ENCODE measurements at regions not wholly inside any gene's neighbourhood (a gene's known extent, or its start where the extent isn't known, plus 50 kb on each side); places are given as distances from the start of the nearest gene placed in this dataset.

DNA sequence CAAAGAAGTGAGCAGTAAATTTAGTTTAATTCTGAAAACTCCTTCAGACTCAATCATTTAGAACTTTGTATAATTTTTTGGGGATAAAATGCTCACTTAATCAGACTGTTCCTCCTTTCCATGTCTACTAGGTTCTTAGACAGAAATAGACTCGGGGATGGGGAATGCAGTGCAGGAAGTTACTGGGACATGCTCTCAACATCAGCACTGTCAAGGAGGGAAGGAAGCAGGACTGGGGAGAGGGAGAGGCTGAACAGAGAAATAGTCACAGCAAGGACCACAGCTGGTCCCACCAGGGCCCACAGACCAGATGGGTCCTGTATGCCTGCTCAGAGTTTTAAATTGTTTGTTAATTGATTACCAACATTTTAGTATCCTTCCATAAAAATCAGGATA is 310.1 kb upstream of the MSX2 start:
- TF ChIP-seq, protein P1, sequence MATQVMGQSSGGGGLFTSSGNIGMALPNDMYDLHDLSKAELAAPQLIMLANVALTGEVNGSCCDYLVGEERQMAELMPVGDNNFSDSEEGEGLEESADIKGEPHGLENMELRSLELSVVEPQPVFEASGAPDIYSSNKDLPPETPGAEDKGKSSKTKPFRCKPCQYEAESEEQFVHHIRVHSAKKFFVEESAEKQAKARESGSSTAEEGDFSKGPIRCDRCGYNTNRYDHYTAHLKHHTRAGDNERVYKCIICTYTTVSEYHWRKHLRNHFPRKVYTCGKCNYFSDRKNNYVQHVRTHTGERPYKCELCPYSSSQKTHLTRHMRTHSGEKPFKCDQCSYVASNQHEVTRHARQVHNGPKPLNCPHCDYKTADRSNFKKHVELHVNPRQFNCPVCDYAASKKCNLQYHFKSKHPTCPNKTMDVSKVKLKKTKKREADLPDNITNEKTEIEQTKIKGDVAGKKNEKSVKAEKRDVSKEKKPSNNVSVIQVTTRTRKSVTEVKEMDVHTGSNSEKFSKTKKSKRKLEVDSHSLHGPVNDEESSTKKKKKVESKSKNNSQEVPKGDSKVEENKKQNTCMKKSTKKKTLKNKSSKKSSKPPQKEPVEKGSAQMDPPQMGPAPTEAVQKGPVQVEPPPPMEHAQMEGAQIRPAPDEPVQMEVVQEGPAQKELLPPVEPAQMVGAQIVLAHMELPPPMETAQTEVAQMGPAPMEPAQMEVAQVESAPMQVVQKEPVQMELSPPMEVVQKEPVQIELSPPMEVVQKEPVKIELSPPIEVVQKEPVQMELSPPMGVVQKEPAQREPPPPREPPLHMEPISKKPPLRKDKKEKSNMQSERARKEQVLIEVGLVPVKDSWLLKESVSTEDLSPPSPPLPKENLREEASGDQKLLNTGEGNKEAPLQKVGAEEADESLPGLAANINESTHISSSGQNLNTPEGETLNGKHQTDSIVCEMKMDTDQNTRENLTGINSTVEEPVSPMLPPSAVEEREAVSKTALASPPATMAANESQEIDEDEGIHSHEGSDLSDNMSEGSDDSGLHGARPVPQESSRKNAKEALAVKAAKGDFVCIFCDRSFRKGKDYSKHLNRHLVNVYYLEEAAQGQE (IDR thresholded peaks at IDR 0.05), result no peak
- no peak for TF ChIP-seq CTCF (IDR thresholded peaks at IDR 0.05; ENCODE audit: low read depth, low read length, missing input control)
- TF ChIP-seq, protein P2, sequence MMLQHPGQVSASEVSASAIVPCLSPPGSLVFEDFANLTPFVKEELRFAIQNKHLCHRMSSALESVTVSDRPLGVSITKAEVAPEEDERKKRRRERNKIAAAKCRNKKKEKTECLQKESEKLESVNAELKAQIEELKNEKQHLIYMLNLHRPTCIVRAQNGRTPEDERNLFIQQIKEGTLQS (IDR thresholded peaks at IDR 0.05), result no peak
- TF ChIP-seq YY1 (IDR thresholded peaks at IDR 0.05), result no peak
- TF ChIP-seq TAF1 (conservative IDR thresholded peaks at IDR 0.05), result no peak
- no peak for TF ChIP-seq RAD21 (IDR thresholded peaks at IDR 0.05)
- TF ChIP-seq FOXA2 (IDR thresholded peaks at IDR 0.05), result no peak
- TF ChIP-seq JUND (IDR thresholded peaks at IDR 0.05), result no peak
- no peak for TF ChIP-seq MAX (IDR thresholded peaks at IDR 0.05)
- no peak for TF ChIP-seq ZBTB33 (IDR thresholded peaks at IDR 0.05)
- TF ChIP-seq SP1 (IDR thresholded peaks at IDR 0.05), result no peak
- TF ChIP-seq HNF4A (conservative IDR thresholded peaks at IDR 0.05), result no peak
